Fibroblast of mammary gland (primary cell): ENCODE measurements at regions not wholly inside any gene's neighbourhood (a gene's known extent, or its start where the extent isn't known, plus 50 kb on each side); places are given as distances from the start of the nearest gene placed in this dataset.
"Not testable (repeated sequence)": the region's sequence is repeated elsewhere in the genome, so short reads cannot be mapped to it uniquely, and the experiment has no call there.

Source experiments
- DNase-seq: peaks from one replicate; pipeline ENCODE4 v3.0.0-alpha.2; 2010; ENCODE audit warnings: low read depth
- H3K4me3 ChIP-seq: 2 replicates; pipeline ENCODE4 v1.5.1; 2011; ENCODE audit warnings: low read depth, mild to moderate bottlenecking, low read length, moderate library complexity; ENCODE audit not compliant: control insufficient read depth
- TF ChIP-seq, protein P1 (sequence below): conservative IDR thresholded peaks from 2 replicates; pipeline ENCODE4 v1.5.1; 2011; ENCODE audit warnings: low read depth, low read length, inconsistent platforms; ENCODE audit not compliant: control insufficient read depth, insufficient read depth

- H3K4me3 ChIP-seq: no peak overlapping the region
- no peak for DNase-seq
- TF ChIP-seq, protein P1, sequence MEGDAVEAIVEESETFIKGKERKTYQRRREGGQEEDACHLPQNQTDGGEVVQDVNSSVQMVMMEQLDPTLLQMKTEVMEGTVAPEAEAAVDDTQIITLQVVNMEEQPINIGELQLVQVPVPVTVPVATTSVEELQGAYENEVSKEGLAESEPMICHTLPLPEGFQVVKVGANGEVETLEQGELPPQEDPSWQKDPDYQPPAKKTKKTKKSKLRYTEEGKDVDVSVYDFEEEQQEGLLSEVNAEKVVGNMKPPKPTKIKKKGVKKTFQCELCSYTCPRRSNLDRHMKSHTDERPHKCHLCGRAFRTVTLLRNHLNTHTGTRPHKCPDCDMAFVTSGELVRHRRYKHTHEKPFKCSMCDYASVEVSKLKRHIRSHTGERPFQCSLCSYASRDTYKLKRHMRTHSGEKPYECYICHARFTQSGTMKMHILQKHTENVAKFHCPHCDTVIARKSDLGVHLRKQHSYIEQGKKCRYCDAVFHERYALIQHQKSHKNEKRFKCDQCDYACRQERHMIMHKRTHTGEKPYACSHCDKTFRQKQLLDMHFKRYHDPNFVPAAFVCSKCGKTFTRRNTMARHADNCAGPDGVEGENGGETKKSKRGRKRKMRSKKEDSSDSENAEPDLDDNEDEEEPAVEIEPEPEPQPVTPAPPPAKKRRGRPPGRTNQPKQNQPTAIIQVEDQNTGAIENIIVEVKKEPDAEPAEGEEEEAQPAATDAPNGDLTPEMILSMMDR: no peak
Observed at GRCh38 chr3:28042707-28043106, 198.7 kb upstream of the CMC1 start.

DNA sequence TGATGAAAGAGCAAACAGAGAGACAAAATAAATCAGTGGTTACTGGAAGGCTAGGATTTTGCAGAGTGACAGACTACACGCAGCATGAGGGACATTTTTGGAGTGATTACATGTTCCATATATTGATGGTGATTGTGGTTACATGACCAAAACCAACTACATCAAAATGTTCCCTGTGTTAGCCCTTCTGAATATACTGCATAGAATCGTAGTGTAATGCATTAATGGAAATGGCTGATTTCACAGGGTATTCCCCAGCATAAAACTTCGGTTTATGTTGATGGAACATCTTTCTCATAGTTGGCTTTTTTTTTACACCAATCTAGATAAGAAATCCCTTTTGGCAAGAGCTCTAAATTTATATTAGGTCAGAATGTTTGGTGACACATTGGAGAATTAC, 191.3 kb upstream of the CMC1 start:
- DNase-seq: no peak
- TF ChIP-seq, protein P1: no peak
- no peak overlapping the region for H3K4me3 ChIP-seq

DNA sequence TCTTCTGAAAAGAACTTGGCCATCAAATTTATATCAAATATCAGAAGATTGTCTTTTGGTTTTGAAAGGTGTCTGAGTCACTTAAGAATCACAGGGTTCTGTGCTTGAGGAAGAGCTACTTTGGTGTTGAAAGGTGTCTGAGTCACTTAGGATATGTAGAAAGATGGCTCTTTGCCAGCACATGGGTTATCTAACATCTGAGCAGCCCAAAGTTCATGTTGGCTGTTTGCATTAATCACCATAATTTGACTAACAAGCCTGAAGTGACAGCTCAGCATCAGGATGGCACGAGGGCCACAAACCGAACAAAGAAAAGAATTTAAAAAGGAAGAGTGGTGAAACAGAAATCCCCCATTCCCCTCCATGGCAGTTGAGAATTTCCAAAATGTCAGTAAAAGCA, 190.5 kb upstream of the CMC1 start:
- DNase-seq: peak; percentile 91

GRCh38 chr3:28053759-28054158, 187.7 kb upstream of the CMC1 start:
- TF ChIP-seq, protein P1: no peak
- peak; percentile 83 for DNase-seq
- H3K4me3 ChIP-seq: no peak overlapping the region

More for the DNA sequence above, 190.5 kb upstream of the CMC1 start:
- H3K4me3 ChIP-seq: no peak overlapping the region
- TF ChIP-seq, protein P1: no peak

GRCh38 chr3:28056806-28057205, 184.6 kb upstream of the CMC1 start:
- TF ChIP-seq, protein P1: no peak
- DNase-seq: no peak
- no peak overlapping the region for H3K4me3 ChIP-seq

DNA sequence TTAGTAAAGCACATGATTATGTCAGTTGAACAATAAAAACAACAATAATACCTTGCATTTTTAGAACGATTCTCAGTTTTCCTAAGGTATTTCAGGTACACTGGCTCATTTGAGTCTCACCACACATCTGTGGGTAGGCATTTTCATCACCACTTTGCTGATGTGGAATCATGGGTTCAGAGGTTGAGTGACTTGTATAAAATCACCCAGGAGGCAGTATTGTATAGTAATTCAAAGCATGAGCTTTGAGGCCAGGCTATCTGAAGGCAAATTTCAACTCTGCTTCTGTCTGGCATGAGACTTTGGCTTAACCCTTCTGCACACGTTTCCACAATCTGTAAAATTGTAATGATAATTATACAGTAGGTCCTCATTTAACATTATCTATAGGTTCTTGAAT, 183.9 kb upstream of the CMC1 start:
- DNase-seq: no peak
- no peak overlapping the region for H3K4me3 ChIP-seq
- TF ChIP-seq, protein P1: no peak

DNA sequence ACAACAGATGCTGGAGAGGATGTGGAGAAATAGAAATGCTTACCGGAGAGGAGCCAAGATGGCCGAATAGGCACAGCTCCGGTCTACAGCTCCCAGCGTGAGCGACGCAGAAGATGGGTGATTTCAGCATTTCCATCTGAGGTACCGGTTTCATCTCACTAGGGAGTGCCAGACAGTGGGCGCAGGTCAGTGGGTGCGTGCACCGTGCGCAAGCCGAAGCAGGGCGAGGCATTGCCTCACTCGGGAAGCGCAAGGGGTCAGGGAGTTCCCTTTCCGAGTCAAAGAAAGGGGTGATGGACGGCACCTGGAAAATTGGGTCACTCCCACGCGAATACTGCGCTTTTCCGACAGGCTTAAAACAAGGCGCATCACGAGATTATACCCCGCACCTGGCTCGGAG, 182.2 kb upstream of the CMC1 start:
- not testable (repeated sequence) for H3K4me3 ChIP-seq, DNase-seq
